ENCODE measurements at regions not wholly inside any gene's neighbourhood (a gene's known extent, or its start where the extent isn't known, plus 50 kb on each side); places are given as distances from the start of the nearest gene placed in this dataset.

- no peak for DNase-seq
Observed at GRCh38 chr3:27861046-27862036, 139.2 kb upstream of the EOMES start.

DNA sequence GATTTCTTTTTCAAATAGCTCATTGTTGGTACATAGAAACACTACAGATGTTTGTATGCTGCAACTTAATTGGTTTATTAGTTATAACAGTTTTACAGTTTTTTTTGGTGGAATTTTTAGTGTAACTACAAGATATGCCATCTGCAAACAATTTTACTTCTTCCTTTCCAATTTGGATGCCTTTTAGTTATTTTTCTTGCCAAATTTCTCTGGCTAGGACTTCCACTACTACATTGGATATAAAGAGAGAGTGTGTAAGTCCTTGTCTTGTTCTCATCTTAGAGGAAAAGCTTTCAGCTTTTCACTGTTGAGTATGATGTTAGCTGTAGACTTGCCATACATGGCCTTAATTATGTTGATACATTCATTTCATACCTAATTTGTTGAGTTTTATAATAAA lies 143.6 kb upstream of the EOMES start:
- DNase-seq, result no peak

DNA sequence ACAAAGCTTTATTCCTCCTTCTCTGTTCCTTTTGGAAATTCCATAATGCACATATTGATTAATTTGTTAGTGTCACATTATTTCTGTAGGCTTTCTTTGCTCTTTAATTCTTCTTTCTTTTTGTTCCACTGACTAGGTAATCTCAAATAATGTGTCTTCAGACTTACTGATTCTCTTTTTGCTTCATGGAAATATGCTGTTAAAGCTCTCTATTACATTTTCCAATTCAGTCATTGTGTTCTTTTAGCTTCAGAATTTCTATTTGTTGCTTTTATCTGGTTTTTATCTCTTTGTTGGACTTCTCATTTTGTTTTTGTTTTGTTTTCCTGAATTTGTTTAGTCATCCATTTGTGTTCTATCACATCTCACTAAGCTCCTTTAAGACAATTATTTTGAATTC lies 147.0 kb upstream of the EOMES start:
- DNase-seq, result no peak

DNA sequence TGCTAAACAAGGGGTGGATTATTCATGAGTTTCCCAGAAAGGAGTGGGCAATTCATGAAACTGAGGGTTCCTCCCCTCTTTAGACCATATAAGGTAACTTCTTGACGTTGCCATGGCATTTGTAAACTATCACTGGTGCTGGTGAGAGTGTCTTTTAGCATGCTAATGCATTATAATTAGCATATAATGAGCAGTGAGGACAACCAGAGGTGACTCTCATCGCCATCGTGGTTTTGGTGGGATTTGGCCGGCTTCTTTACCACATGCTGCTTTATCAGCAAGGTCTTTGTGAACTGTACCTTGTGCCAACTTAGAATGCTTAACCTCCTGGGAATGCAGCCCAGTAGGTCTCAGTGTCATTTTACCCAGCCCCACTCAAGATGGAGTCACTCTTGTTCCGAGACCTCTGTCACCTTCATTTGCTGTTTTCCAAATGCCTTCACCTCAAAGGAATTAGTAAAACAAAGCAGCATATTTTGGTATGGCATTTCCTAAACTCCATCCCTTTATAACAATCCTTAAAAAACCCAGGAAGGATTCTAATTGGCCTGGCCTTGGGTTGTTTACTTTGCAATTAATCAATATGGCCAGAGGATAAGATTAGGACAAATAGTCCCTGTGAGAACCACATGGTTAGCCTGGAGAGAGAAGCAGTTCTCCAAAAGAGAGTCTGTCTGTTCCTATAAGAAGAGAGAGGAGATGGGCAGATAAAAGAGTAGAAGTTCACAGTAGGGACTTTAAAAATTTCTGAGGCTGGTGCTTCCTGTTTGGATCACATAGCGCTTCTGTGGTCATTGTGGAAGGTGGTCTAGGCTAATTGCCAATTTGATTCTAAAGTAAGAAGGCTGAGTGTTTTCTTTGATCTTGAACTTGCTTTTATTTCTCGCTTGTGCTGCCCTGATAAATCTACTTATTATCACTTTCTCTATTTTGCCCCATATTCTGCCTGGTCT lies 155.2 kb upstream of the EOMES start:
- no peak for DNase-seq

- no peak for DNase-seq
Observed at GRCh38 chr3:27878014-27878383, 155.9 kb upstream of the EOMES start.

GRCh38 chr3:27880969-27881892 lies 159.1 kb upstream of the EOMES start:
- no peak for DNase-seq

DNA sequence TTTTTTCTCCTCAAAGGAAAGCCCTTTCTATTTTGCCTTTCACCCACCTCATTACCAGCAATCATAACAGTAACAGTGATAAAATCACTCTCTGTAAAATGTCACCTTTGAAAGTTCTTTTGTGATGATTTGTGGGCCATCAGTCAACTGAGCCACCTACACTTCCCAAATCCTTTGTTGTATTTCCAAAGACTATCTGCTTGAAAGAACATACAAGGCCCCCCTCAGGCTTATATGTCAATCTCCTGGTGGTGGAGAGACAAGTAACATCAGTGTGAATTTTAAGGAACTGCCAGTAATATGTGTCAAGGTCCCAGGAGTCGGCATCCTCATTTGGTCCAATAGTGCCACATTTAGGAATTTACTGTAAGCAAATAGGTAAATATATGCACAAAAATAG lies 161.1 kb upstream of the EOMES start:
- no peak for DNase-seq

DNA sequence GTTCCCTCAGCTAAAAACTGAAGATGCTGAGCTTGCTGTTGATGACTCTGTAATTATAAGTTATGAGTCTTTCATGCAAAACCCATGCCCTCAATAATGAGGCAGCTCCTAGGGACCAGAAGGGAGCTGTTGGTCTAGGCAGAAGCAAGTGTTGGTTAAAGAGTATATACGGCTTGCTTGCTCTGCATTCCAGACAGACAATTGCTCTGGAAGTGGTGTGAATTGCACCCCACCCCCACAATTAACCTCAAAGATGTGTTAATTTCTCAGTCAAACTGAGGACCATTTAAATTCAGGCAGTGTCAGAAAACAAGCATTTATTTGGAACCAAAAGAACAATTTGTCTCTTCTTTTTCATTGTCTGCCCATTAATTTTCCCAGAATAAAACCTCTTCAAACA lies 163.5 kb upstream of the EOMES start:
- DNase-seq, result no peak

DNA sequence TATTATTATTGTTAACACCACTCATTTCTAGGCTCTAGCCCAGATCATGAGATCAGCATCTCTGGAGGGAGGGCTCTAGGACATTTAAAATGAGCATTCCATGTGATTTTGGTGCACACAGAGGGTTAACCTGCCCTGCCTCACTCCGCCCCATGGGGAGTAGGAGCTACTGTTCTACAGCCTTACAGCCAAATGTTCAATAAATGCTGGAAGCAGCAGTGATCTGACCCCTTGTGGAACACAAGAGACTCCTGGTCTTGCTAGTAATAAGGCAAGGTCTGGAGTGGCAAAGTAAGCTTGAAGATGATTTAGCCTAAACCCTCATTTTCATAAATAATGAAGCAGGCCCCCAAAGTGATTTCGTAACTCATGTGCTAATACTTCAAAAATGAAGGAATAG lies 166.4 kb upstream of the EOMES start:
- DNase-seq, result no peak

DNA sequence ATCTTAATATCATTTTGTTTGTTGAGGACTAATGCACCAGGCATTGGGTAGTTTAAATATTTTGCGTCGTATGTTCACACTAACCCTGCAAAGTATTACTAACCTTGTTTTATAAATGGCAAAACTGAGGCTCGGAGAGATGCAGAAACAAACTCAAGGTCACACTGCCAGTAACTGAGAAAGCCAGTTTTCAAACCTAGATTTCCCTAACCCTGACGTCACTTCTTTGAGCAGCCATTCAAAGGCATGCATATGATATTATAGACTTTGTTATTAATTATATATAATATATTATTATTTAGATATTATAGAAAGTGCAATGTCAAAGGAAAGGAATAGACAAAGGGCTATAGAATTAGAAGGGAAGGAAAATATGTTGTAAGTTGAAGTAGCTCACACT lies 167.6 kb upstream of the EOMES start:
- DNase-seq, result no peak

DNA sequence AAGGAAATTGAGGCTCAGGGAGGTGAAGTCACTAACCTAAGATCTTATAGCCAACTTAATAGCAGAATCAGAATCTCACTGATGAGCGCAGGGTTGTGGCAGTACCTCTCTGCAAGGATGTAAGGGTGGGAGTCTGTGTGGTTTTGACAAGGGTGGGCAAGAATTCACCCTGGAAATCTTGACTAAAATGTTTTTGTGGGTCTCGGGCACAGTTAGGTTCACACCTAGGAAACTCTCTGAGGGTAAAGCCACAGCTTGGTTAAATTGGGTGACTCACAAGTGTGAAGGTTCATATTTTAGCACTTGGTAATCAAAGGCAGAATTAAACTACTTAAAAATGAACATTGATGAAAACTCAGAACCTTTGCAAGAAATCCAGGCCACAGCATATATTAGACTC lies 178.2 kb upstream of the EOMES start:
- DNase-seq, result no peak

- DNase-seq, result no peak
Observed at GRCh38 chr3:27903446-27903845, 181.3 kb upstream of the EOMES start.

GRCh38 chr3:27905625-27906024 lies 183.5 kb upstream of the EOMES start:
- DNase-seq, result no peak

DNA sequence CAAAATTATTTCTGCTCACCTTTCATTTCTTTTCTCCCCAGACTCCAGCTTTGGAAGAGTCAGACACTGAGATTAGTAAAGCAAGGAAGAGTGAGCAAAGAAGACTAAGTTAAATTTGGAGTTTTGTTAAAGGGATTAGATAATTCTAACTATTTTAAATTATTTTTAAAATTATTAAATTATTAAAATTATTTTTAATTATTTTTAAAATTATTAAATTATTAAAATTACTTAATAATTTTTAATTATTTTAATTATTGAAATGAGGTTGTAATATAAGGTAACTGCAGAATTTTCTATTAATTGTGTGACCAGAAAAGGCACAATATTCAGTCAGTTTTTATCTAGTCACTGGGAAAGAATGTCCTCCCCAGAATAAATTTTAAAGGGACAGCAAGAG lies 185.0 kb upstream of the EOMES start:
- no peak for DNase-seq

DNA sequence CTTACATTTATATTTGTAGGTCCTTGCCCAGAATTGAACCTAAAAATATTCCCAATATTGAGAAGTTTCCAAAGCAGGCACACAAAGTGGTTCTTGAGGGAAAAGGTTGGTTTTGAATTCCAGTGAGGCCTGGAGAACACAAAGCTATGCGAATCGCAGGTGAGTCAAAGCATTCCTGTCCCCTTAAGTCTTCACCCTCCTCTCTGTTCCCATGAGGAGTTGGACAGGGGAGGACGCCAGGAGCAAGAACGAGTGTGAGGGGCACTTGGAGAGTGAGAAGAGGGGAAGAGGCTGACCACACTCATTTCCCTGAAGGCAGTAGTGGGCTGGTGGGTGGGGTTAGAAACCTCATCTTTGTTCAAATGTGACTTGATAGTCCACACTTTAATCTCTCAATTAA lies 185.8 kb upstream of the EOMES start:
- no peak for DNase-seq

- no peak for DNase-seq
Observed at GRCh38 chr3:27910456-27910855, 188.3 kb upstream of the EOMES start.

DNA sequence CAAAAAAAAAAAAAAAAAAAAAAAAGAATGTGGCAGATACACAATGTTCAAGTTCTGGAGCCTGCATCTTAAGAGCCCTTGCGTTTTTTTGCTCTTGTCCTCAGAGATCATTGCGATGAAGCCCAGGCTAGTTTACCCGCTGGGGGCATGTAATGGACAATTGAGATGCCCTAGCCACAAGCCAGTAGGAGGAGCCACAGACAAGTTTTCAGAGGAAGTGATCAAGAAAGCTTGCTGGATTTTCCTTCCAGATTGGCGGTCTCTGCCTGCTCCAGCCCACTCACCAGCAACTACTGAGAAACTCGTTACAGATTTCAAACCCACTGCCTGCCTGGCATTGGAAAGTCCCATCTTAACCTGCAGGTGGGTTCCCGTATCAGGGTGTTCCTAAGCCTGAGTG lies 192.1 kb upstream of the EOMES start:
- no peak for DNase-seq

- DNase-seq, result no peak
Observed at GRCh38 chr3:27923349-27924068, 201.4 kb upstream of the EOMES start.

- DNase-seq, result no peak
Observed at GRCh38 chr3:27927882-27928281, 205.8 kb upstream of the EOMES start.

DNA sequence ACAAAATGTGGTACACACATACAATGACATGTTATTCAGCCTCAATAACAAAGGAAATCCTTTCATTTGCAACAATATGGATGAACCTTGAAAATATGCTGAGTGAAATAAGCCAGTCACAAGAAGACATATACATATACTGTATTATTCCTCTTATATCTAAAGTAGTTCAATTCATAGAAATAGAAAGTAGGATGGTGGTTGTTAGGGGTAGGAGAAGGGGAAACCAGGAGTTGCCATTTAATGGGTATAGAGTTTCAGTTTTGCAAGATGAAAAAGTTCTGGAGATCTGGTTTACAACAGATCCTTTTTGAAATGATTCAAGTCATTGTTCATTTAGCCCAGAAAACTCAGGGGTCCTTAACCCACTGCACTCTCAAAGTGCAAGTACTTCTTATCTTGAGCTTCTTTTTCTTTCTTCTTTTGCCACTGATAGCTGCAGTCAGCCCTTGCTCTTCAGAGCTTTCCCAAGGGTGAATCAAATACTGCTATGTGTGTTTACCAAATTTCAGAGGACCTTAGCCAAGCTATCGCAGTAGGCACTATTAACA lies 208.0 kb upstream of the EOMES start:
- DNase-seq, result no peak

DNA sequence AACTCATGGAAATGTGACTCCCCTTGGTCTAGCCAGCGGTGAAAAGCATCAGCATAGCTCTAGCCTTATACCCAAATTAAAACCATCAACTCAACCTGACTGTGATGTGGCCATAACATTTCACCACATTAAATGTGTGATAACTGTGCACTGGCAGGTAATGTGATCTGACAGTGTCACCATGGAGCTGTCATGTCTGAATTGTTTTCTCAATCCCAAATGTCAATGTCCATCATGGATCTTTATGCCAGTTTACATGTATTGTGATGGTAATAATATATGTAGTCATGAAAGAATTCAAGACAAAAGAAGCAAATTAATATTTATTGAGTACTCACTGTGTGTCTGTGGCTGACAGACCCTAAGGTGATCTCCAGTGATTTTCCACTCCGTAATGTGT lies 213.4 kb upstream of the EOMES start:
- DNase-seq, result no peak

Data from right lung (tissue), 2 donors.